Pancreas (tissue), 10 donors: ENCODE measurements at regions not wholly inside any gene's neighbourhood (a gene's known extent, or its start where the extent isn't known, plus 50 kb on each side); places are given as distances from the start of the nearest gene placed in this dataset.

Experiments used
- ATAC-seq, 4 donors: fragments of 200-7000 bp; cut with Tn5 transposase; one replicate each; pipeline versions ENCODE4 v1.8.0 to v1.9.1; 2020; ENCODE audit warnings: mild to moderate bottlenecking in 4 of 4, moderate library complexity in 4 of 4
- DNase-seq, 6 donors: peaks; one replicate each; pipeline ENCODE4 v3.0.0-alpha.2; 2020
- FAIRE-seq: peaks from 2 replicates; lab custom pipeline; 2012; peaks lifted over from hg19 to GRCh38; lab: Jason Lieb, UNC
- H3K27ac ChIP-seq, 4 donors: fragments of 200-600 bp; sonication (generic); 1 replicate in 3 of 4; 2 replicates in 1 of 4; pipeline versions ENCODE4 v1.5.0 to v1.8.0; 2020
- H3K27me3 ChIP-seq, 4 donors: fragments of 200-600 bp; one replicate each; pipeline ENCODE4 v1.8.0; 2021
- H3K36me3 ChIP-seq, 3 donors: fragments of 200-600 bp; sonication (generic) in 1 of 3; one replicate each; pipeline versions ENCODE4 v1.5.0 to v1.8.0; 2020 to 2021
- H3K4me1 ChIP-seq, 3 donors: fragments of 200-600 bp; one replicate each; pipeline ENCODE4 v1.8.0; 2021
- H3K4me3 ChIP-seq, 4 donors: fragments of 200-600 bp; sonication (generic) in 2 of 4; one replicate each; pipeline versions ENCODE4 v1.5.0 to v1.8.0; 2020 to 2021
- H3K9me3 ChIP-seq, 4 donors: fragments of 200-600 bp; one replicate each; pipeline ENCODE4 v1.8.0; 2021
- CTCF ChIP-seq, 4 donors: fragments of 200-600 bp; sonication (generic) in 3 of 4; IDR thresholded peaks; one replicate each; pipeline versions ENCODE4 v1.5.0 to v1.8.0; 2021; ENCODE audit warnings: antibody characterized with exemption in 4 of 4
- WGBS, 2 donors: extraction: QIAGEN DNeasy Blood & Tissue Kit; methylation state at CpG; one replicate each; pipeline ENCODE4 v1.1.7; 2013; 5-methylcytosine and 5-hydroxymethylcytosine counted together
- intact Hi-C, 3 donors: fragments of 100-400 bp; cut with DNase I; formaldehyde crosslinking; loops; one replicate each; pipeline versions ENCODE4 v1.11.1 to v1.14.2; 2022
- donor health status: healthy with polysubstance abuse.
- donor health status: DM: no; HTN: no; CAD: no; lungs with moderate emphysema.
- donor health status: DM: no; HTN: no; CAD: no.
- donor health status: control.
- donor health status: control.
- donor health status: Bipolar disorder and iron deficiency.
- donor health status: DM: yes; HTN: yes; CAD: no.
- donor health status: DM: no; HTN: no; CAD: no.
- donor health status: DM: no; HTN: no; CAD: no.
- donor health status: DM: yes; HTN: yes; CAD: no.

GRCh38 chr9:107228496-107229039 lies 54.5 kb upstream of the RAD23B start:
- peaks cover 0 to 3% (median 0%) of the 10 kb centered on the region in 3 donors for H3K4me1 ChIP-seq
- no peak overlapping the region for H3K4me3 ChIP-seq
- intact Hi-C loops, result no loop called here
- TF ChIP-seq CTCF (IDR thresholded peaks at IDR 0.05), result no peak
- no peak for DNase-seq
- no peak for ATAC-seq
- no peak overlapping the region for H3K27ac ChIP-seq
- FAIRE-seq, result no peak
- 13 to 19% methylated on average over 6 of the region's 6 CpGs for WGBS, 2 donors
- H3K9me3 ChIP-seq, result no peaks in the 10 kb centered on the region
- no peaks in the 10 kb centered on the region for H3K36me3 ChIP-seq
- no peaks in the 10 kb centered on the region for H3K27me3 ChIP-seq

- FAIRE-seq, result no peak
- Histone ChIP-seq H3K9me3 (no peaks in the 10 kb centered on the region), H3K36me3 (no peaks in the 10 kb centered on the region), H3K27me3 (no peaks in the 10 kb centered on the region), H3K4me3 (no peak overlapping the region), H3K27ac (no peak overlapping the region), H3K4me1 (peaks cover 0 to 3% (median 0%) of the 10 kb centered on the region in 3 donors)
- DNase-seq, result no peak
- no peak for TF ChIP-seq CTCF (IDR thresholded peaks at IDR 0.05)
- intact Hi-C loops, result no loop called here
- 79 to 83% methylated on average over 4 of the region's 4 CpGs for WGBS, 2 donors
- no peak for ATAC-seq
Measured at GRCh38 chr9:107229241-107229741, 53.8 kb upstream of the RAD23B start.
